Activated B cell treated with CpG ODN at 0.5 μM for 24 hours (primary cell): ENCODE measurements at regions not wholly inside any gene's neighbourhood (a gene's known extent, or its start where the extent isn't known, plus 50 kb on each side); places are given as distances from the start of the nearest gene placed in this dataset.

Experiments
- ATAC-seq: fragments of 200-7000 bp; cut with Tn5 transposase; one replicate; pipeline ENCODE4 v1.10.0; 2021; ENCODE audit warnings: low read depth, mild to moderate bottlenecking, moderate library complexity
- CTCF ChIA-PET: fragments of 350-600 bp; sonication (Branson Sonifier 250); formaldehyde crosslinking; loops from one replicate; lab custom pipeline; 2021; ENCODE audit warnings: antibody characterized with exemption; lab: Charles Lee
- POLR2A ChIA-PET: fragments of 350-600 bp; sonication (Branson Sonifier 250); formaldehyde crosslinking; loops from one replicate; lab custom pipeline; 2021; ENCODE audit warnings: antibody characterized with exemption; lab: Charles Lee
- DNase-seq: peaks from one replicate; pipeline ENCODE4 v3.0.0; 2022
- H3K27ac Mint-ChIP-seq: one replicate; pipeline ENCODE4 v1.8.0; 2020; ENCODE audit warnings: mixed read lengths
- H3K27me3 Mint-ChIP-seq: one replicate; pipeline ENCODE4 v1.8.0; 2021; ENCODE audit warnings: mixed read lengths
- H3K36me3 Mint-ChIP-seq: one replicate; pipeline ENCODE4 v1.8.0; 2021; ENCODE audit warnings: low read depth, mixed read lengths
- H3K4me1 Mint-ChIP-seq: one replicate; pipeline ENCODE4 v1.8.0; 2021; ENCODE audit warnings: mixed read lengths
- H3K4me3 Mint-ChIP-seq: one replicate; pipeline ENCODE4 v1.8.0; 2020; ENCODE audit warnings: mild to moderate bottlenecking, mixed read lengths
- H3K9me3 Mint-ChIP-seq: one replicate; pipeline ENCODE4 v1.8.0; 2020; ENCODE audit warnings: mixed read lengths
- intact Hi-C: fragments of 100-400 bp; cut with micrococcal nuclease; formaldehyde crosslinking; loops from one replicate; pipeline ENCODE4 v1.15.1; 2024
- TF ChIP-seq, protein P1 (sequence below): fragments of 200-600 bp; IDR thresholded peaks from one replicate; pipeline ENCODE4 v1.8.0; 2022; ENCODE audit warnings: antibody characterized with exemption, mild to moderate bottlenecking

DNA sequence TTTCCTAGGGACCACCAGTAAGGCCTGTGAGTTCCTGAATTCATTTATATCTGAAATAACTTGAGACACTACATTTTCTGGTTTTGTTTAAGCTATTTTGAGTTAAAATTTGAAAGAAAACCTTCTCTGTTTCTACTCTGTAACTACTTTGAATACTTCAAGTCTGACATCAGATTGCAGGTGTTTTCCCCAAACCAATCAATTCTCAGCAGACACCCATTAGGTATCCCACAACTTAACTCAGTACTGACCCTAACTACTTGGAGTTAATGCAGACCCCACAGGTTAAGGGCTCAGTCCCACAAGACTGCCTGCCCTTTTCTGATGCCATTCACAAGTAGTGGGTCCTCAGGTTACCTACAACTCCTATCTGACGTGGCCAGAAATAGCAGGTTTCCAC, 1100.0 kb upstream of the SLIT2 start:
- TF ChIP-seq, protein P1, sequence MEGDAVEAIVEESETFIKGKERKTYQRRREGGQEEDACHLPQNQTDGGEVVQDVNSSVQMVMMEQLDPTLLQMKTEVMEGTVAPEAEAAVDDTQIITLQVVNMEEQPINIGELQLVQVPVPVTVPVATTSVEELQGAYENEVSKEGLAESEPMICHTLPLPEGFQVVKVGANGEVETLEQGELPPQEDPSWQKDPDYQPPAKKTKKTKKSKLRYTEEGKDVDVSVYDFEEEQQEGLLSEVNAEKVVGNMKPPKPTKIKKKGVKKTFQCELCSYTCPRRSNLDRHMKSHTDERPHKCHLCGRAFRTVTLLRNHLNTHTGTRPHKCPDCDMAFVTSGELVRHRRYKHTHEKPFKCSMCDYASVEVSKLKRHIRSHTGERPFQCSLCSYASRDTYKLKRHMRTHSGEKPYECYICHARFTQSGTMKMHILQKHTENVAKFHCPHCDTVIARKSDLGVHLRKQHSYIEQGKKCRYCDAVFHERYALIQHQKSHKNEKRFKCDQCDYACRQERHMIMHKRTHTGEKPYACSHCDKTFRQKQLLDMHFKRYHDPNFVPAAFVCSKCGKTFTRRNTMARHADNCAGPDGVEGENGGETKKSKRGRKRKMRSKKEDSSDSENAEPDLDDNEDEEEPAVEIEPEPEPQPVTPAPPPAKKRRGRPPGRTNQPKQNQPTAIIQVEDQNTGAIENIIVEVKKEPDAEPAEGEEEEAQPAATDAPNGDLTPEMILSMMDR: no peak
- H3K9me3 Mint-ChIP-seq: peaks cover 20% of the 10 kb centered on the region
- H3K27ac Mint-ChIP-seq: no peak overlapping the region
- POLR2A ChIA-PET: no interaction called here
- CTCF ChIA-PET: no interaction called here
- no peaks in the 10 kb centered on the region for H3K36me3 Mint-ChIP-seq
- no peaks in the 10 kb centered on the region for H3K27me3 Mint-ChIP-seq
- intact Hi-C loops: no loop called here
- no peak for DNase-seq
- no peak overlapping the region for H3K4me3 Mint-ChIP-seq
- no peaks in the 10 kb centered on the region for H3K4me1 Mint-ChIP-seq
- ATAC-seq: no peak

DNA sequence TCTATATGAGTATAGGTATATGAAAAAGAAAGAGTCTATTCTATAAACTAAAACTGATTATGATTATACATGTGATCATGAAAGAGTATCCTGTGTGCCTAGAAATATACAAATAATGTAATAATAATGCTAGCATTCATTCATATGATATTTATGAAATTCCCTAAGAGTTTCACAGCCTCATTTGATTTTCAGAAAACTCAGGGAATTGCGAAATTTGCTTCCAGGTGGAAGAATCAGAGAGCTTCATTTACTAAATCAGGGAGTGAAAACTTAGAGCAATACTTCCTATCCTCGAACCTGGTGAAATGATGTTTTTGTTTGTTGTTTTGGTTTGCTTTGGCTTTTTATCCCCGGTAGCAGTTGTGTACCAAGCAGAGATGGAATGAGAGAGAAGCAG, 1105.7 kb upstream of the SLIT2 start:
- Mint-ChIP-seq H3K4me1 (no peaks in the 10 kb centered on the region), H3K27me3 (no peaks in the 10 kb centered on the region), H3K9me3 (no peaks in the 10 kb centered on the region), H3K4me3 (no peak overlapping the region), H3K36me3 (no peaks in the 10 kb centered on the region), H3K27ac (no peak overlapping the region)
- DNase-seq: no peak
- ChIA-PET CTCF (no interaction called here), POLR2A (no interaction called here)
- ATAC-seq: no peak
- TF ChIP-seq, protein P1: no peak
- intact Hi-C loops: no loop called here

DNA sequence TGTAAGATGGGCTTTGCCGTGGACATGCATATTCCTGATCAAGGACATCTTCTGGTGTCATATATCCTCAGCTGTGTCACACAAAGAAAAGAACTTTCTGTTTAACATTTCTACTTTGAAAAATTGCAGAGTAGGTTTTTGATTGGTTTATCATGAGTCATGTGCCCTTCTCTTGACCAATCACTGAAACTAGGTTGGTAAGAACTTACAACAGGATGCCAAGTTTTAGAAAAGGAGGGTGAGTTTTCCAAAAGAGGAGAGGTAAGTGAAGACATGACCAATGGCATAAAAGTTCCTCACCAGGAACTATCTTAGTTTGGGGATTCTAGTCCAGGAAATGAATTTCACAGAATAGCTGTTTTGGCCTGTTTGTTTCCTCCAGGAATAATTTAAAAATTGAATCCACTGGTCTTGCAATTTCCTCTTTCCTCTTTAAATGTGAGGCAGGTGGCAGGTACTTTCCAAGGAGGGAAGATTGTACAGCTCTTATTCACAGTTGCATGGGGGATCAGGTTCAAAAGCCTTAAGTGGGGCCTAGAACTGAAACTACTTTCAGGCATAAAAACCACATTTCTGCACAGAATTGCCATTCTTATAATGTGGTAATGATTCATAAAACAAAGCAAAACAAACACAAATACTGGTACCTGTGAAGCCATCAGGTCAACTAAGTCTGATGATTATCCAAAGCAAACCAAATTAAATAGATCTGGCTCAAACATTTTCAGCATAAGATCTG, 1114.5 kb upstream of the LCORL start:
- H3K4me1 Mint-ChIP-seq: no peaks in the 10 kb centered on the region
- ATAC-seq: no peak
- H3K27ac Mint-ChIP-seq: no peak overlapping the region
- TF ChIP-seq, protein P1: no peak
- H3K36me3 Mint-ChIP-seq: no peaks in the 10 kb centered on the region
- intact Hi-C loops: no loop called here
- H3K9me3 Mint-ChIP-seq: peaks cover 10% of the 10 kb centered on the region
- no peak overlapping the region for H3K4me3 Mint-ChIP-seq
- no peaks in the 10 kb centered on the region for H3K27me3 Mint-ChIP-seq
- DNase-seq: no peak
- CTCF ChIA-PET: no interaction called here
- POLR2A ChIA-PET: no interaction called here

DNA sequence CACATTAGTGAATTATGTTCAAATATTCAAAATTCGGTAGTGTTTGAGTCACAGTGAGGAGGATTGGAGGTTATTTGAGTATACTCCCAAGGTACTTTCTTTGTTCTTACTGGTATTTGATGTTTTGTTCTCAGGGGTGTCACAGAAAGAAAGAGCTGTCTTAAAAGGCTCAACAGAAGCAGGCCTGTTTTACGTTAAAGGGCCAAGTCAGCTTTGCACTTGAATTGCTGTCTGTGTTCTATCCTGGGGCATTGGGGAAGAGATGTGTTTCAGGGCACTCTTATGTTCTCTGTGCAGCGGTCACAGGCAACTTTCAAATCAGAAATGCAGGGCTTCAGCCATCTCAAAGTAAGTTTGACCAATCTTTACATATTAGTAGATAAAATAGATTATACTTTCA, 1113.1 kb upstream of the LCORL start:
- TF ChIP-seq, protein P1: no peak
- Mint-ChIP-seq H3K4me3 (no peak overlapping the region), H3K27me3 (no peaks in the 10 kb centered on the region), H3K9me3 (peaks cover 6% of the 10 kb centered on the region), H3K4me1 (no peaks in the 10 kb centered on the region), H3K36me3 (no peaks in the 10 kb centered on the region), H3K27ac (no peak overlapping the region)
- ATAC-seq: no peak
- intact Hi-C loops: no loop called here
- CTCF ChIA-PET: no interaction called here
- POLR2A ChIA-PET: no interaction called here
- DNase-seq: no peak

DNA sequence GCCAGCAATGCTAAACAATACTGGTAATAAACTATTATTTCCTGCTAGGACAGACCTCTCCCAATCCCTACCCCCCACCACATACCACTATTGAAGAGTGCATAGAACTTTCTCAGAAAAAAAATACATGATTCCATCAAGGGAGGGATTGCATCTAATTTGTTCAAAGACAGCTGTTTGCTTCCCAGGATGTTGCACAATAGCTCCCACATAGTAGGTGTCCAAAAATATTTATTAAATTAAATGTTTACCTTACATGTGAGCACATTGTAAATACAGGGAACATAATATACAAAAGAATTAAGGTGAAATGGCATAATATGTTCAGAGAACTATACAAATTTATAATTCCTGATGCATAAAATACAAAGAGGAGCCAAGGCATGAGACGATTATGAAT, 1111.8 kb upstream of the LCORL start:
- CTCF ChIA-PET: no interaction called here
- TF ChIP-seq, protein P1: no peak
- ATAC-seq: no peak
- Mint-ChIP-seq H3K9me3 (peaks cover 6% of the 10 kb centered on the region), H3K27me3 (no peaks in the 10 kb centered on the region), H3K36me3 (no peaks in the 10 kb centered on the region), H3K4me3 (no peak overlapping the region), H3K4me1 (no peaks in the 10 kb centered on the region), H3K27ac (no peak overlapping the region)
- intact Hi-C loops: no loop called here
- DNase-seq: no peak
- POLR2A ChIA-PET: no interaction called here
